Transverse colon (tissue), 4 donors: ENCODE measurements at regions not wholly inside any gene's neighbourhood (a gene's known extent, or its start where the extent isn't known, plus 50 kb on each side); places are given as distances from the start of the nearest gene placed in this dataset.

Experiments used
- DNase-seq: peaks from one replicate; pipeline ENCODE4 v3.0.0-alpha.2; 2019
- H3K27ac ChIP-seq, 4 donors: fragments of 200-600 bp; sonication (generic); 2 replicates each; pipeline ENCODE4 v1.5.1; 2016 to 2018; ENCODE audit warnings: inconsistent platforms in 4 of 4
- H3K27me3 ChIP-seq: fragments of 200-600 bp; sonication (generic); 2 replicates; pipeline ENCODE4 v1.5.1; 2017; ENCODE audit warnings: inconsistent platforms
- H3K36me3 ChIP-seq, 4 donors: fragments of 200-600 bp; sonication (generic); 2 replicates each; pipeline ENCODE4 v1.5.1; 2017 to 2019; ENCODE audit warnings: inconsistent platforms in 4 of 4
- H3K4me1 ChIP-seq, 4 donors: fragments of 200-600 bp; sonication (generic); 2 replicates each; pipeline ENCODE4 v1.5.1; 2017 to 2020; ENCODE audit warnings: inconsistent platforms in 4 of 4
- H3K4me3 ChIP-seq, 4 donors: fragments of 200-600 bp; sonication (generic); 1 replicate in 1 of 4; 2 replicates in 3 of 4; pipeline versions ENCODE4 v1.5.1 to v1.6.1; 2017 to 2019; ENCODE audit warnings: inconsistent platforms in 4 of 4
- H3K9me3 ChIP-seq, 2 donors: fragments of 200-600 bp; sonication (generic); 2 replicates each; pipeline ENCODE4 v1.5.1; 2017 to 2019; ENCODE audit warnings: inconsistent platforms in 2 of 2
- EP300 ChIP-seq: sonication (generic); formaldehyde crosslinking; IDR thresholded peaks from one replicate; pipeline ENCODE4 v1.6.1; 2017; ENCODE audit warnings: antibody characterized with exemption, low read depth
- POLR2A ChIP-seq: fragments of 450-650 bp; IDR thresholded peaks from one replicate; pipeline ENCODE4 v1.6.1; 2016; ENCODE audit warnings: antibody characterized with exemption, mild to moderate bottlenecking, moderate library complexity
- POLR2AphosphoS5 ChIP-seq, 3 donors: sonication (generic); formaldehyde crosslinking; IDR thresholded peaks; one replicate each; pipeline ENCODE4 v1.6.1; 2016; ENCODE audit warnings: antibody characterized with exemption in 3 of 3
- WGBS, 2 donors: methylation state at CpG; one replicate each; pipeline ENCODE4 v1.1.5; 2018; ENCODE audit warnings: low coverage in 1 of 2; 5-methylcytosine and 5-hydroxymethylcytosine counted together
- in situ Hi-C, 4 donors: fragments of 200-750 bp; cut with MboI; loops; one replicate each; pipeline versions ENCODE4 v1.15.0 to v1.15.1; 2017; ENCODE audit warnings: low sequenced_read_pairs in 3 of 4, low pct_ligation_motif_present in 1 of 4, low pct_unique_long_range_greater_than_20kb in 1 of 4
- intact Hi-C: fragments of 100-400 bp; cut with DNase I; formaldehyde crosslinking; loops from one replicate; pipeline ENCODE4 v1.15.1; 2023; ENCODE audit warnings: low total_unique reads
- TF ChIP-seq, protein P1 (sequence below), 5 experiments: fragments of 200-600 bp in 3 of 5; fragments of 450-650 bp in 2 of 5; sonication (generic) in 3 of 5; IDR thresholded peaks; 1 replicate in 2 of 5; 2 replicates in 3 of 5; pipeline ENCODE4 v1.5.1; 2016 to 2017; ENCODE audit warnings: antibody characterized with exemption in 5 of 5, inconsistent platforms in 3 of 5, mild to moderate bottlenecking in 2 of 5, moderate library complexity in 1 of 5

DNA sequence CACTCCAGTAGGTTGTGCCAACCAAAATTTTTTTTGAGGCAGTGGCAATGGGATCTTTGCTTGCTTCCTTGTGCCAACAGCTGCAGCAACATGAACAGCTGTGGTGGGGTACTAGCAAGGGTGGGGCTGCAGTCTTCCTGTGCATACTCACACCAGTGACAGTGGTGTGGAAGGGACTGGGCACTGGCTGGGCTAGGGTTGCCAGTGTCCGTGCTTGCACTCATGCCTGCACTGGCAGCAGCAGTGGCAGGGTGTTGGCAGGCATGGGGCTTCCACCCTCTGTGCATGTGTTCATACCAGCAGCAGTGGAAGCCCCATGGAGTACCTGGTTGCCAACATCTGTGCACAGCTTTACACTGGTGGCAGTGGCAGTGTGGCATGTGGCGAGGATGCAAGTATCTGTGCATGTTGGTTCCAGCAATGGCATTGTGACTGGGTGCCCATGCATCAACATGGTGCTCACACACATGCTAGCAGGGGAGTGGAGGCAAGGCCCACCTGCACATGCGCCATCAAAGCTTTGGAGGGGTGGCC is 1312.6 kb downstream of the PCDH18 start:
- intact Hi-C loops: no loop called here
- H3K9me3 ChIP-seq: no peaks in the 10 kb centered on the region
- in situ Hi-C loops: no loop called here
- H3K4me3 ChIP-seq: no peak overlapping the region
- no peak for DNase-seq
- TF ChIP-seq, protein P1, sequence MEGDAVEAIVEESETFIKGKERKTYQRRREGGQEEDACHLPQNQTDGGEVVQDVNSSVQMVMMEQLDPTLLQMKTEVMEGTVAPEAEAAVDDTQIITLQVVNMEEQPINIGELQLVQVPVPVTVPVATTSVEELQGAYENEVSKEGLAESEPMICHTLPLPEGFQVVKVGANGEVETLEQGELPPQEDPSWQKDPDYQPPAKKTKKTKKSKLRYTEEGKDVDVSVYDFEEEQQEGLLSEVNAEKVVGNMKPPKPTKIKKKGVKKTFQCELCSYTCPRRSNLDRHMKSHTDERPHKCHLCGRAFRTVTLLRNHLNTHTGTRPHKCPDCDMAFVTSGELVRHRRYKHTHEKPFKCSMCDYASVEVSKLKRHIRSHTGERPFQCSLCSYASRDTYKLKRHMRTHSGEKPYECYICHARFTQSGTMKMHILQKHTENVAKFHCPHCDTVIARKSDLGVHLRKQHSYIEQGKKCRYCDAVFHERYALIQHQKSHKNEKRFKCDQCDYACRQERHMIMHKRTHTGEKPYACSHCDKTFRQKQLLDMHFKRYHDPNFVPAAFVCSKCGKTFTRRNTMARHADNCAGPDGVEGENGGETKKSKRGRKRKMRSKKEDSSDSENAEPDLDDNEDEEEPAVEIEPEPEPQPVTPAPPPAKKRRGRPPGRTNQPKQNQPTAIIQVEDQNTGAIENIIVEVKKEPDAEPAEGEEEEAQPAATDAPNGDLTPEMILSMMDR (IDR thresholded peaks at IDR 0.05): no peak
- TF ChIP-seq POLR2A (no peak), POLR2AphosphoS5 (IDR thresholded peaks at IDR 0.05) (no peak), EP300 (no peak)
- H3K36me3 ChIP-seq: no peaks in the 10 kb centered on the region
- 77% methylated on average over 3 of the region's 3 CpGs; no CpG with 5 or more reads in 1 of the 2 donors for WGBS, 2 donors
- H3K27me3 ChIP-seq: no peaks in the 10 kb centered on the region
- H3K4me1 ChIP-seq: no peaks in the 10 kb centered on the region
- no peak overlapping the region for H3K27ac ChIP-seq

DNA sequence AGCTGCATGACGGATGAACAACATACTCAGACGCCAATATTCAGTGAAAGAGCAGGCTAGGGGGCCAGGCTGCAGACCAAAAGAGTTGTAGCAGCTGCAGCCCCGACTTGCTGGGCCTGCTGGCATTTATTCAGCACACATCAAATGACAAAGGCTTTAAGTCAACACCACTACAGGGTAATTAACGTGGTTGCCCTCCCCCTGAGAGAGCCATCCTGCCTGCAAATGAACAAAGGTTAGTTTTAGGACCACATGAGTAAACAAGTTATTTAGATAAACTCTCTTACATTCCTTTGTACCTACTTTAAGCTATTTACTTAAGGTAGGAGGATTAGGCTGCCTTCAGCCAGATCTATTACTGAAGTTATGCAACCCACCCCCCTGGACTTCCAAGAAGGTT is 1329.1 kb downstream of the PCDH18 start:
- Histone ChIP-seq H3K4me1 (no peaks in the 10 kb centered on the region), H3K36me3 (no peaks in the 10 kb centered on the region), H3K4me3 (no peak overlapping the region), H3K27me3 (no peaks in the 10 kb centered on the region), H3K9me3 (no peaks in the 10 kb centered on the region), H3K27ac (no peak overlapping the region)
- DNase-seq: no peak
- intact Hi-C loops (loop anchor here (2.0 kb wide), 1 partner anchor 42 kb away; no protein-coding TSS in a partner anchor), in situ Hi-C loops (no loop called here)
- WGBS, 2 donors: 52 to 57% methylated on average over 4 of the region's 4 CpGs
- TF ChIP-seq POLR2A: no peak
- TF ChIP-seq POLR2AphosphoS5 (IDR thresholded peaks at IDR 0.05): no peak
- TF ChIP-seq EP300: no peak
- TF ChIP-seq, protein P1 (IDR thresholded peaks at IDR 0.05): no peak

DNA sequence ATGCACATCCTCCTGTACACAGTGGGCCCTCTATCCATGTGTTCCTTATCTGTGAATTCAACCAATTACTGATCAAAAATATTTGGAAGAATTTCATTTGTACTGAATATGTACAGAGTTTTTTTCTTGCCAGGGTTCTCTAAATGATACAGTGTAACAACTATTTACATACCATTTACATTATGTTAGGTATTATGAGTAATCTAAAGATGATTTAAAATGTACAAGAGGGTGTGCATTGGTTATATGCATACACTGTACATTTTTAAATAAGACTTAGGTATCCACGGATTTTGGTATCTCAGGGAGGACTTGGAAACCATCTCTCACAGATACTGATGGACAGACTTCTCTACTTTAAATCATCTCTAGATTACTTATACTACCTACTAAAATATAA is 1333.9 kb downstream of the PCDH18 start:
- no peak overlapping the region for H3K27ac ChIP-seq
- intact Hi-C loops (no loop called here), in situ Hi-C loops (no loop called here)
- H3K36me3 ChIP-seq: no peaks in the 10 kb centered on the region
- WGBS, 2 donors: 61 to 67% methylated on average over 1 of the region's 1 CpG
- no peaks in the 10 kb centered on the region for H3K4me1 ChIP-seq
- H3K4me3 ChIP-seq: no peak overlapping the region
- DNase-seq: no peak
- TF ChIP-seq EP300: no peak
- TF ChIP-seq POLR2A: no peak
- TF ChIP-seq POLR2AphosphoS5 (IDR thresholded peaks at IDR 0.05): no peak
- TF ChIP-seq, protein P1 (IDR thresholded peaks at IDR 0.05): no peak
- H3K9me3 ChIP-seq: no peaks in the 10 kb centered on the region
- no peaks in the 10 kb centered on the region for H3K27me3 ChIP-seq

DNA sequence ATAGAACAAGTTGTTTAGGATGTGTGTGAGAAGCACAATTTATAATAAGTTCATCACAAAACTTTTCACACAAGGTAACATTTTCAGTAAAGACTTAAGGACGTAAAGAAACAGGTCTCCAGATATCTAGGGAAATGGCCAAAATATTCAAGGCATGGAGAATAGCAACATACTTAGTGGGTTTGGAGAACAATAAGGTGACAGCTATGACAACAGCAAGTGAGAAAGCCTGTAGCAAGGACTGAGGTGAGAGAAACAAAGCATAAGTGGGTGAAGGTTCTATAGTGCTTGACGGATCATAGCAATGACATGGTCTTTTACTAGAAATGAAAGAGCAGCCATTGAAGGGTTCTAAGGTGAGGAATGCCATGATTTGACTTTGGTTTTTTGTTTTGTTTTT is 1337.3 kb downstream of the PCDH18 start:
- WGBS, 2 donors: 91 to 100% methylated on average over 2 of the region's 2 CpGs
- no peak overlapping the region for H3K4me3 ChIP-seq
- intact Hi-C loops: no loop called here
- TF ChIP-seq POLR2AphosphoS5 (IDR thresholded peaks at IDR 0.05) (no peak), POLR2A (no peak), EP300 (no peak)
- TF ChIP-seq, protein P1 (IDR thresholded peaks at IDR 0.05): no peak
- no peaks in the 10 kb centered on the region for H3K9me3 ChIP-seq
- no peaks in the 10 kb centered on the region for H3K4me1 ChIP-seq
- no peaks in the 10 kb centered on the region for H3K36me3 ChIP-seq
- DNase-seq: no peak
- in situ Hi-C loops: no loop called here
- no peaks in the 10 kb centered on the region for H3K27me3 ChIP-seq
- H3K27ac ChIP-seq: no peak overlapping the region
